GM20000 (cell line): ENCODE measurements at regions not wholly inside any gene's neighbourhood (a gene's known extent, or its start where the extent isn't known, plus 50 kb on each side); places are given as distances from the start of the nearest gene placed in this dataset.

Experiments used
- DNase-seq: peaks from one replicate; pipeline ENCODE4 v3.0.0; 2012; ENCODE audit warnings: low spot score
- CTCF ChIP-seq: IDR thresholded peaks from 2 replicates; pipeline ENCODE4 v1.5.1; 2012; ENCODE audit warnings: mild to moderate bottlenecking, control low read depth; ENCODE audit errors: extremely low read depth, missing control alignments

GRCh38 chr20:60935971-60936370 lies 316.1 kb upstream of the CDH4 start:
- DNase-seq, result no peak
- no peak for TF ChIP-seq CTCF

- no peak for DNase-seq
- no peak for TF ChIP-seq CTCF
Measured at GRCh38 chr20:60937585-60937984, 314.5 kb upstream of the CDH4 start.

- TF ChIP-seq CTCF, result no peak
- DNase-seq, result no peak
Measured at GRCh38 chr20:60941379-60941778, 310.7 kb upstream of the CDH4 start.

- DNase-seq, result no peak
- no peak for TF ChIP-seq CTCF
Measured at GRCh38 chr20:60947819-60948218, 304.2 kb upstream of the CDH4 start.

GRCh38 chr20:60948224-60948623 lies 303.8 kb upstream of the CDH4 start:
- no peak for TF ChIP-seq CTCF

GRCh38 chr20:60950561-60950960 lies 301.5 kb upstream of the CDH4 start:
- DNase-seq, result no peak
- no peak for TF ChIP-seq CTCF

More at GRCh38 chr20:60948224-60948623, 303.8 kb upstream of the CDH4 start:
- DNase-seq, result no peak

GRCh38 chr20:60950974-60951373 lies 301.1 kb upstream of the CDH4 start:
- TF ChIP-seq CTCF, result no peak
- no peak for DNase-seq
